Erythroblast (primary cell): ENCODE measurements at regions not wholly inside any gene's neighbourhood (a gene's known extent, or its start where the extent isn't known, plus 50 kb on each side); places are given as distances from the start of the nearest gene placed in this dataset.

Experiments used
- GATA1 ChIP-seq: IDR thresholded peaks from 2 replicates; pipeline ENCODE4 v1.6.1; 2011; ENCODE audit warnings: low read depth, mild to moderate bottlenecking, control low read depth, low read length, moderate library complexity
- POLR2A ChIP-seq: IDR thresholded peaks from 2 replicates; pipeline ENCODE4 v1.6.1; 2011; ENCODE audit warnings: mild to moderate bottlenecking, low read length

DNA sequence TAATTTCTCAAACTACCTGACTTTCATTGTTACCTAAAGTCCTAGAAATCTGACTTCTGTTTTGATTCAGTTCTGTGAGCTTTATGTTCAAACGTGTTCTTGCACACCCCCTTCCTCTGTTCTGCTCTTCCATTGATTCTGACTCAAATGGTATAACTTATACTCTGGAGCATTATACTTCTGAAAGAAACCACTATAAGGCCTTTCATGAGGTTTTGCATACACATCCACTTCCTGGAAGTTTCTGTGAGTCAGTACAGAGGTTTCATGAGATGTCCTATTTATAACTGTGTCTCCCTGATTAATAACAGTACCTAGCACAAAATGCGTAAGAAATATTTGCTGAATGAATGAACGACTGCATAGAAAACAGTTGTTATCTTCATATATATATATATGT lies 540.2 kb upstream of the CT83 start:
- TF ChIP-seq POLR2A (no peak), GATA1 (no peak)
